ENCODE measurements at regions not wholly inside any gene's neighbourhood (a gene's known extent, or its start where the extent isn't known, plus 50 kb on each side); places are given as distances from the start of the nearest gene placed in this dataset.

DNA sequence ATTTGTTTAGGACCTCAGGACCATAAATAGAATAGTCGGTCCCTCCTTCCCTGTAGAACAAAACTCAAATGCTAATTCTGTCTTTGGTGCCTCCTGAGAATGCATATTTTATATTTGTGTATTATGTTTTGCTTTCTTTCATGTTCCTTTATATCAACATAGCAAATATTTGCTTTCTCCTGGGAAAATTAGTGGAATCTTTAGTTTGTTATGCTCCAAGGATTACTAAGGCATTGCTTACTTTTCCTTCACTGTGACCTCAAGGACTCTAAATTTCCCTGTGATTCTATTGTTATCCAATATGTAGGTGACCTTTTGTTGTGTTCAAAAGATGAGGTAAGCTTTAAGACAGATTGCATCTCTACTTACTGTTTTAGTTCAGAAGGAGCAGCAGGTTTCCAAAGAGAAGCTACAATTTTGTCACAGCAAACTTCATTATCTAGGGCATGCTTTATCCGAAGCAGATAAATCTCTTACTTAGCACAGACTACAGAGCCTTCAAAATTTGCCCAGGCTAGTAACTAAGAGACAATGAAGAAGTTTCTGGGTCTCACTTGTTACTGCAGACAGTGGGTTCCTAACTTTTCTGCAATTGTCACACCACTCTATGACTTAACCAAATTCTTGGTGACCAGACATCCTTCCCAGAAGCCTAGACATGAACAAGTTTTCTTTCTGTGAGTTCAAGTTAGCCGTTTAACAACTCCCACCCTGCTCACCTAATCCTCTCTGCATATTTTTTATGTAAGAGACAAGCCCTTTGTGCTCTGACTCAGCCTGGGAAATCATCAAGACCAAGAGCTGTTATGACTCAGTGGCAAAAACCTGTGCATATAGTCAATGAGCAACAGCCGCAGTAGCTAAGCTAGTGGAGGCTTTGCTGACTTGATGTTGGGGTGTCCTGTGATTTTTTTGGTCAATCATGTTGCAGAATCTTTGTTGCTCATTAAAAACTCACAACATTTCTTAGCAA lies 378.8 kb downstream of the QKI start:
- no peaks in the 10 kb centered on the region; a peak in 1 of 7 replicates for H3K36me3 Mint-ChIP-seq (ENCODE audit: insufficient read depth in 1 of 3, low read depth in 3 of 3)
- Histone ChIP-seq H2BK20ac (ENCODE audit: low read depth, low read length, poor library complexity, severe bottlenecking) (no peak overlapping the region), H3K79me1 (ENCODE audit: insufficient read depth, low read depth, low read length, poor library complexity, severe bottlenecking) (no peaks in the 10 kb centered on the region), H3K79me2 (ENCODE audit: insufficient read depth, low read length) (no peaks in the 10 kb centered on the region), H2AK5ac (ENCODE audit: insufficient read length, low read length) (no peak overlapping the region), H3K18ac (ENCODE audit: insufficient read length, low read depth, low read length) (no peak overlapping the region), H2BK12ac (ENCODE audit: insufficient read length, low read depth, low read length) (no peak overlapping the region), H3K4ac (ENCODE audit: low read depth, low read length) (no peak overlapping the region), H4K5ac (ENCODE audit: insufficient read length, low read depth, low read length) (no peak overlapping the region), H4K91ac (ENCODE audit: insufficient read length, low read depth, low read length) (no peak overlapping the region), H4K8ac (replicated peaks; ENCODE audit: insufficient read length, low read depth, low read length) (no peak overlapping the region), H3K27ac (ENCODE audit: insufficient read length, low read depth, low read length) (no peak overlapping the region), H3K14ac (ENCODE audit: insufficient read depth, low read length) (no peak overlapping the region), H3K27me3 (ENCODE audit: insufficient read depth, low read length) (no peaks in the 10 kb centered on the region), H3K23ac (ENCODE audit: insufficient read length, low read depth, low read length) (no peak overlapping the region), H3K9ac (ENCODE audit: extremely low read depth, insufficient read length, low read length) (no peak overlapping the region), H3K23me2 (ENCODE audit: insufficient read length, low read depth, low read length, poor library complexity, severe bottlenecking) (no peaks in the 10 kb centered on the region), H2BK15ac (ENCODE audit: low read depth, low read length) (no peak overlapping the region), H2AFZ (ENCODE audit: low read length) (no peak overlapping the region), H3K4me2 (ENCODE audit: insufficient read depth, insufficient read length, low read length) (no peak overlapping the region), H3K4me1 (ENCODE audit: insufficient read depth, low read length) (no peaks in the 10 kb centered on the region), H2BK5ac (ENCODE audit: insufficient read length, low read length) (no peak overlapping the region), H4K20me1 (ENCODE audit: control insufficient read depth, insufficient read depth, insufficient read length) (no peaks in the 10 kb centered on the region), H3T11ph (ENCODE audit: low read length) (no peak overlapping the region), H3K56ac (ENCODE audit: insufficient read length, low read depth, low read length) (no peak overlapping the region), H3K9me3 (ENCODE audit: control insufficient read depth, low read depth, low read length) (no peaks in the 10 kb centered on the region), H2BK120ac (ENCODE audit: low read depth, low read length, poor library complexity, severe bottlenecking) (no peak overlapping the region)
- H3K9me3 Mint-ChIP-seq = no peaks in the 10 kb centered on the region
- H3K27me3 Mint-ChIP-seq (ENCODE audit: low read depth) = no peaks in the 10 kb centered on the region; the same call in 1 of the 2 replicates
- H3K4me3 Mint-ChIP-seq = no peak overlapping the region
- no peak overlapping the region for H3K27ac Mint-ChIP-seq
- no peak for TF ChIP-seq CTCF (conservative IDR thresholded peaks at IDR 0.05)
- DNase-seq = no peak
- peaks cover 15 to 16% of the 10 kb centered on the region in 2 experiments for H3K4me1 Mint-ChIP-seq
- no CpG with 5 or more reads among the region's 4 CpGs for WGBS (ENCODE audit: extremely low coverage, insufficient read length, low lambda C conversion rate)

All from H9 (cell line).